Naive thymus-derived CD8-positive, alpha-beta T cell (primary cell): ENCODE measurements at regions not wholly inside any gene's neighbourhood (a gene's known extent, or its start where the extent isn't known, plus 50 kb on each side); places are given as distances from the start of the nearest gene placed in this dataset.

Source experiments
- ATAC-seq, 2 donors: fragments of 150-1000 bp; cut with Tn5 transposase in 1 of 2; sonication (Bioruptor Pico), chemical (Tn5 transposase) in 1 of 2; 1 replicate in 1 of 2; 2 replicates in 1 of 2; pipeline ENCODE4 v1.10.0; 2021; ENCODE audit warnings: mild to moderate bottlenecking in 2 of 2, moderate library complexity in 2 of 2
- POLR2A ChIA-PET: fragments of 350-600 bp; sonication (Branson Sonifier 250); formaldehyde crosslinking; loops from one replicate; lab custom pipeline; 2021; ENCODE audit warnings: antibody characterized with exemption; lab: Charles Lee
- DNase-seq, 10 donors: peaks; one replicate each; pipeline versions ENCODE4 v3.0.0 to v3.0.0-alpha.2; 2020 to 2022
- H3K27ac Mint-ChIP-seq, 10 donors: one replicate each; pipeline ENCODE4 v1.8.0; 2020 to 2022; ENCODE audit warnings: mild to moderate bottlenecking in 10 of 10, mixed read lengths in 10 of 10, moderate library complexity in 4 of 10, inconsistent platforms in 1 of 10
- H3K27me3 Mint-ChIP-seq, 5 donors: one replicate each; pipeline ENCODE4 v1.8.0; 2021 to 2022; ENCODE audit warnings: mixed read lengths in 5 of 5
- H3K36me3 Mint-ChIP-seq, 3 donors: one replicate each; pipeline ENCODE4 v1.8.0; 2020 to 2022; ENCODE audit warnings: mixed read lengths in 3 of 3, mild to moderate bottlenecking in 2 of 3, inconsistent platforms in 1 of 3
- H3K4me1 Mint-ChIP-seq, 4 donors: one replicate each; pipeline ENCODE4 v1.8.0; 2021 to 2022; ENCODE audit warnings: mixed read lengths in 4 of 4
- H3K4me3 Mint-ChIP-seq, 10 donors: one replicate each; pipeline ENCODE4 v1.8.0; 2020 to 2022; ENCODE audit warnings: mild to moderate bottlenecking in 10 of 10, mixed read lengths in 10 of 10, moderate library complexity in 6 of 10, inconsistent platforms in 1 of 10
- H3K9me3 Mint-ChIP-seq, 9 donors: one replicate each; pipeline ENCODE4 v1.8.0; 2020 to 2022; ENCODE audit warnings: mixed read lengths in 9 of 9, mild to moderate bottlenecking in 3 of 9, inconsistent platforms in 1 of 9, moderate library complexity in 1 of 9

GRCh38 chr19:31900991-31901390, 444.4 kb upstream of the ZNF507 start:
- H3K9me3 Mint-ChIP-seq, result peaks cover 0 to 14% (median 0%) of the 10 kb centered on the region in 9 donors
- POLR2A ChIA-PET, result no interaction called here
- H3K27me3 Mint-ChIP-seq, result peaks cover 0 to 17% (median 1%) of the 10 kb centered on the region in 5 donors
- no peak overlapping the region for H3K4me3 Mint-ChIP-seq
- H3K4me1 Mint-ChIP-seq, result peaks cover 0 to 2% (median 0%) of the 10 kb centered on the region in 4 donors
- DNase-seq (no peak), ATAC-seq (no peak)
- H3K27ac Mint-ChIP-seq, result no peak overlapping the region
- H3K36me3 Mint-ChIP-seq, result no peaks in the 10 kb centered on the region

GRCh38 chr19:31902821-31903220, 442.6 kb upstream of the ZNF507 start:
- Mint-ChIP-seq H3K27me3 (peaks cover 0 to 15% (median 1%) of the 10 kb centered on the region in 5 donors), H3K4me1 (peaks cover 0 to 6% (median 0%) of the 10 kb centered on the region in 4 donors), H3K27ac (no peak overlapping the region), H3K9me3 (peaks cover 0 to 14% (median 0%) of the 10 kb centered on the region in 9 donors), H3K4me3 (no peak overlapping the region), H3K36me3 (no peaks in the 10 kb centered on the region)
- no peak for ATAC-seq
- POLR2A ChIA-PET, result no interaction called here
- no peak for DNase-seq

GRCh38 chr19:31903979-31904378, 441.4 kb upstream of the ZNF507 start:
- POLR2A ChIA-PET, result no interaction called here
- Mint-ChIP-seq H3K27ac (no peak overlapping the region), H3K36me3 (no peaks in the 10 kb centered on the region), H3K9me3 (peaks cover 0 to 14% (median 0%) of the 10 kb centered on the region in 9 donors), H3K27me3 (peaks cover 0 to 15% (median 1%) of the 10 kb centered on the region in 5 donors), H3K4me3 (no peak overlapping the region), H3K4me1 (peaks cover 0 to 6% (median 0%) of the 10 kb centered on the region in 4 donors)
- DNase-seq (no peak), ATAC-seq (no peak)

- Mint-ChIP-seq H3K4me3 (no peak overlapping the region), H3K4me1 (peaks cover 0 to 6% (median 0%) of the 10 kb centered on the region in 4 donors), H3K9me3 (peaks cover 0 to 11% (median 1%) of the 10 kb centered on the region in 9 donors)
Measured at GRCh38 chr19:31906111-31906871, 439.1 kb upstream of the ZNF507 start.

GRCh38 chr19:31907661-31908060, 437.7 kb upstream of the ZNF507 start:
- ATAC-seq (no peak), DNase-seq (no peak)
- H3K9me3 Mint-ChIP-seq, result peaks cover 0 to 11% (median 1%) of the 10 kb centered on the region in 9 donors
- no peak overlapping the region for H3K27ac Mint-ChIP-seq
- POLR2A ChIA-PET, result no interaction called here
- H3K36me3 Mint-ChIP-seq, result no peaks in the 10 kb centered on the region
- H3K4me3 Mint-ChIP-seq, result no peak overlapping the region
- H3K4me1 Mint-ChIP-seq, result peaks cover 0 to 6% (median 0%) of the 10 kb centered on the region in 4 donors
- peaks cover 0 to 19% (median 2%) of the 10 kb centered on the region in 5 donors for H3K27me3 Mint-ChIP-seq

More at GRCh38 chr19:31906111-31906871, 439.1 kb upstream of the ZNF507 start:
- Mint-ChIP-seq H3K27me3 (peaks cover 0 to 19% (median 2%) of the 10 kb centered on the region in 5 donors), H3K27ac (peak overlapping the region in 1 of 10 donors; percentile 9), H3K36me3 (no peaks in the 10 kb centered on the region)
- ATAC-seq, result no peak
- no peak for DNase-seq
- POLR2A ChIA-PET, result no interaction called here

- POLR2A ChIA-PET, result no interaction called here
Measured at GRCh38 chr19:31908080-31908479, 437.3 kb upstream of the ZNF507 start.

GRCh38 chr19:31908496-31909225, 436.7 kb upstream of the ZNF507 start:
- H3K36me3 Mint-ChIP-seq, result no peaks in the 10 kb centered on the region
- DNase-seq (no peak), ATAC-seq (no peak)
- no peak overlapping the region for H3K27ac Mint-ChIP-seq
- peaks cover 0 to 10% (median 2%) of the 10 kb centered on the region in 5 donors for H3K27me3 Mint-ChIP-seq
- POLR2A ChIA-PET, result no interaction called here
- peaks cover 0 to 5% (median 1%) of the 10 kb centered on the region in 9 donors for H3K9me3 Mint-ChIP-seq
- peaks cover 0 to 6% (median 0%) of the 10 kb centered on the region in 4 donors for H3K4me1 Mint-ChIP-seq
- no peak overlapping the region for H3K4me3 Mint-ChIP-seq

More at GRCh38 chr19:31908080-31908479, 437.3 kb upstream of the ZNF507 start:
- peaks cover 0 to 8% (median 1%) of the 10 kb centered on the region in 9 donors for H3K9me3 Mint-ChIP-seq
- ATAC-seq (no peak), DNase-seq (no peak)
- no peaks in the 10 kb centered on the region for H3K36me3 Mint-ChIP-seq
- H3K4me1 Mint-ChIP-seq, result peaks cover 0 to 6% (median 0%) of the 10 kb centered on the region in 4 donors
- H3K4me3 Mint-ChIP-seq, result no peak overlapping the region
- H3K27ac Mint-ChIP-seq, result no peak overlapping the region
- H3K27me3 Mint-ChIP-seq, result peaks cover 0 to 16% (median 2%) of the 10 kb centered on the region in 5 donors

- Mint-ChIP-seq H3K27me3 (peaks cover 0 to 5% (median 0%) of the 10 kb centered on the region in 5 donors), H3K4me3 (no peak overlapping the region), H3K9me3 (peaks cover 0 to 3% (median 0%) of the 10 kb centered on the region in 9 donors), H3K4me1 (peaks cover 0 to 6% (median 0%) of the 10 kb centered on the region in 4 donors), H3K27ac (no peak overlapping the region), H3K36me3 (no peaks in the 10 kb centered on the region)
- DNase-seq (no peak), ATAC-seq (no peak)
- POLR2A ChIA-PET, result no interaction called here
Measured at GRCh38 chr19:31910224-31910623, 435.2 kb upstream of the ZNF507 start.

GRCh38 chr19:31911577-31911976, 433.8 kb upstream of the ZNF507 start:
- H3K36me3 Mint-ChIP-seq, result no peaks in the 10 kb centered on the region
- DNase-seq (no peak), ATAC-seq (no peak)
- H3K4me1 Mint-ChIP-seq, result no peaks in the 10 kb centered on the region
- POLR2A ChIA-PET, result no interaction called here
- no peak overlapping the region for H3K27ac Mint-ChIP-seq
- peaks cover 0 to 2% (median 0%) of the 10 kb centered on the region in 9 donors for H3K9me3 Mint-ChIP-seq
- H3K27me3 Mint-ChIP-seq, result peaks cover 0 to 5% (median 0%) of the 10 kb centered on the region in 5 donors
- no peak overlapping the region for H3K4me3 Mint-ChIP-seq

- Mint-ChIP-seq H3K27ac (no peak overlapping the region), H3K4me3 (no peak overlapping the region), H3K4me1 (no peaks in the 10 kb centered on the region), H3K9me3 (peaks cover 0 to 2% (median 0%) of the 10 kb centered on the region in 9 donors), H3K36me3 (no peaks in the 10 kb centered on the region), H3K27me3 (peaks cover 0 to 5% (median 0%) of the 10 kb centered on the region in 5 donors)
- DNase-seq (no peak), ATAC-seq (no peak)
- POLR2A ChIA-PET, result no interaction called here
Measured at GRCh38 chr19:31913103-31913661, 432.2 kb upstream of the ZNF507 start.

GRCh38 chr19:31930401-31930800, 415.0 kb upstream of the ZNF507 start:
- no peak for ATAC-seq

GRCh38 chr19:31937983-31938382, 407.4 kb upstream of the ZNF507 start:
- Mint-ChIP-seq H3K4me1 (no peaks in the 10 kb centered on the region), H3K27ac (peak overlapping the region in 1 of 10 donors; percentile 63), H3K36me3 (peaks cover 0 to 5% (median 0%) of the 10 kb centered on the region in 3 donors), H3K27me3 (peaks cover 0 to 13% (median 0%) of the 10 kb centered on the region in 5 donors), H3K4me3 (no peak overlapping the region), H3K9me3 (peaks cover 0 to 19% (median 6%) of the 10 kb centered on the region in 9 donors)
- ATAC-seq (no peak), DNase-seq (no peak)
- POLR2A ChIA-PET, result no interaction called here

More at GRCh38 chr19:31930401-31930800, 415.0 kb upstream of the ZNF507 start:
- Mint-ChIP-seq H3K4me1 (no peaks in the 10 kb centered on the region), H3K9me3 (peaks cover 4 to 12% (median 5%) of the 10 kb centered on the region in 9 donors), H3K4me3 (no peak overlapping the region), H3K27me3 (peaks cover 0 to under 1% (median 0%) of the 10 kb centered on the region in 5 donors), H3K36me3 (peaks cover 0 to 2% (median 0%) of the 10 kb centered on the region in 3 donors), H3K27ac (no peak overlapping the region)
- DNase-seq, result no peak
- POLR2A ChIA-PET, result no interaction called here
